ENCODE measurements at regions not wholly inside any gene's neighbourhood (a gene's known extent, or its start where the extent isn't known, plus 50 kb on each side); places are given as distances from the start of the nearest gene placed in this dataset.
"Not testable (repeated sequence)": the region's sequence is repeated elsewhere in the genome, so short reads cannot be mapped to it uniquely, and the experiment has no call there.

DNA sequence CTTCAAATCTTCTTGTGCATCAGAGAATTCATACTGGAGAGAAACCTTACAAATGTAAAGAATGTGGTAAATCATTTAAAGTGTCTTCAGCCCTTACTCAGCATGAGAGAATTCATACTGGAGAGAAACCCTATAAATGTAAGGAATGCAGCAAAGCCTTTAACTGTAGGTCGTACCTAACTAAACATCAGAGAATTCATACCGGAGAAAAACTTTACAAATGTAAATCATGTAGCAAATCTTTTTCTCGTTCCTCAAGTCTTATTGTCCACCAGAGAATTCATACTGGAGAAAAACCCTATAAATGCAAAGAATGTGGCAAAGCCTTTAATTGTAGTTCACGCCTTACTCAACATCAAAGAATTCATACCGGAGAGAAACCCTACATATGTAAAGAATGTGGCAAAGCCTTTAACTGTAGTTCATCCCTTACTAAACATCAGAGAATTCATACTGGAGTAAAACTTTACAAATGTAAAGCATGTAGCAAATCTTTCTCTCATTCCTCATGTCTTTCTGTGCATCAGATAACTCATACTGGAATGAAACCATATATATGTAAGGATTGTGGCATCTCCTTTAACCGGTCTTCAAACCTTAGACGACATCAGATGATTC is 118.5 kb upstream of the ZNF267 start:
- DNase-seq = no peak

DNA sequence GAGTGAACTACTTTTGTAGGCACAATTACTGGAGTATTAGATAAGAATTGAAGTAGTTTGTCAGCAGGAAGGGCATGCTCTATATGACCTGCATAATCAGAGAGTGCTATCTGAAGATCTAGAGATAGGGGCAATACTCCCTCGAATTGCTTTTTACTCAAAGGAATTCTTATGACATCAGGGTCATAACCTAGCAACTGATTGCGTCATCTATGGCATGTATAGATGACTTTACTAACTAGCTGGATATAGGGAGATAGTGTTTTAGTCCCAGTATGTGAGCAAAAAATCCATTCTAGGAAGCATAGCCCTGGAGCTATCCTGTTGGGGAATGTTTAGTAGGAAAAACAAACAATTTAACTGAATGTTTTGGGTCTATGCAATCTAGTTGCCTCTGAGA is 109.5 kb upstream of the ZNF267 start:
- no peak for DNase-seq

DNA sequence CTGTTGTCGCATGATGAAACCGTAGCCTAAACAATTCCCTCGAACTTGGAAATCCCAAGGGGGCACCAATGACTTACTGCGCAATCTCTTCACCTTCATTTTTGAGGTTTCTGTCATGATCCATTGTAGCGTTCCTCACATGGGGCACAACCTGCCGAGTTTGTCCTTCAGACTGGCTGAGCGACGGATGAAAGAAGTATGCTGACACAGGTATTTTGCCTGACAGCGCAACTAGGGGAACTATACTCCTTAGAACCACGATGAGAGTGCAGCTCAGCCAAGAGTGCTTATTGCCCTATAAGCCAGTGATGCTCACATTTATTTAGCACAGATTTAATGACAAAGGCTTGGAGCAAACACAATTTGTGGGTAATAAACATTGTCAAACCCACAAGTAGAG is 106.3 kb upstream of the ZNF267 start:
- no peak for DNase-seq

DNA sequence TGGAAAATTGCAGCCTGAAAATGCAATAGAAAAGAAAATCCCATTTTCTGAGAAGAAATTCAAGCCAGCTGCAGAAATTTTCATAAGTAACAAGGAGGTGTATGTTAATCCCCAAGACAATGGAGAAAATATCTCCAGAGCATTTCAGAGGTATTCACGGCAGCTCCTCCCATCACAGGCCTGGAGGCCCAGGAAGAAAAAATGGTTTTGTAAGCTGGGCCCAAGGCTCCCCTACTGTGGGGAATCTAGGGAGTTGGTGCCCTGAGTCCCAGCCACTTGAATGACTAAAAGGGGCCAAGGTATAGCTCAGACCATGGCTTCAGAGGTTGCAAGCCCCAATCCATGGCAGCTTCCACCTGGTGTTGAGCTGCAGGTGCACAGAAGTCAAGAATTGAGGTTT is 93.3 kb upstream of the ZNF267 start:
- DNase-seq = no peak

DNA sequence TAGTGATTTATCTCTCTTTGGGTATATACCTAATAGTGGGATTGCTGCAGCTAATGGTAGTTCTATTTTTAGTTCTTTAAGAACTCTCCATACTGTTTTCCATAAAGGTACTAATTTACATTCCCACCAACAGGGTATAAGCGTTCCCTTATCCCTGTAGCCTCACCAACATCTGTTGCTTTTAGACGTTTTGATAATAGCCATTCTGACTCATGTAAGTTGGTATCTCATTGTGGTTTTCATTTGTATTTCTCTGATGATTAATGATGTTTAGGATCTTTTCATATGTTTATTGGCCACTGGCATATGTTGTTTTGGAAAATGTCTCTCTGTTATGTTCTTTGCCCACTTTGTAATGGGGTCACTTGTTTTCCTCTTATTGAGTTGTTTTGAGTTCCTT is 88.5 kb upstream of the ZNF267 start:
- no peak for DNase-seq

DNA sequence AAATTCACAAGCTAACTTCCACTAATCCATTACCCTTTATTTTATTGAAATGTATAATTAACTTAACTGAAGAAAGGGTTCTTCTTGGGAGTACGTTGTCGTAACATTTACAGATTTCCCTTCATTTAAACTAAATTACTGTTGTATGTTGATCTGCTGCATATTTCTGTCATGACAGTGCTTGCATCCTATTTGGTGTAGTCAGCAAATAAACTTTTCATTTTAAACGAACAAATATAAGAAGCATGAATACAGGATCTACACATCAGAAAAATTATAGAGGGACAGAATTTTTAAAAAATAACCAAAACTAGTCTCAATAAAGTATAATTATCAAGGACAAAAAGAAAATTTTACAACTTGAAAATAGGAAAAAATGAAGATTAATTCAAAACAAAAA is 66.5 kb upstream of the ZNF267 start:
- no peak for DNase-seq

DNA sequence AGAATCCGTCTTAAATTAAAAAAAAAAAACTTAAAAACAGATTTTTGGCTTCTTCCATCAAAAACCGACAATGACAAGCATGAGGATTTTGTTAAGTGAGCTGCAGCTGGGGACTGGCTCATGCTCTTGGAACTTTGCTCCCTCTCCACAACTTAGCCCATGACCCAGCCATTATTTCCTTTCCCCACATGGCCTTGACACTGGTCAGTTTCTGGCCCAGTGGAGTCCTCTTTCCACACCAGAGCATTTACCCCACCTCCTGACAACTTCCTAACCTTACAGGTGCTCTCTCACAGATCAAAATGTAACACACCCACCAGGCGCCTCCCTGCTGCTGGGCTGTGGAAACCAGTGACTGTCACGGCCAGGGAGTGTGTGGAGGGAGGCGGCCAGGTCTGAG is 62.7 kb upstream of the ZNF267 start:
- no peak for DNase-seq

DNA sequence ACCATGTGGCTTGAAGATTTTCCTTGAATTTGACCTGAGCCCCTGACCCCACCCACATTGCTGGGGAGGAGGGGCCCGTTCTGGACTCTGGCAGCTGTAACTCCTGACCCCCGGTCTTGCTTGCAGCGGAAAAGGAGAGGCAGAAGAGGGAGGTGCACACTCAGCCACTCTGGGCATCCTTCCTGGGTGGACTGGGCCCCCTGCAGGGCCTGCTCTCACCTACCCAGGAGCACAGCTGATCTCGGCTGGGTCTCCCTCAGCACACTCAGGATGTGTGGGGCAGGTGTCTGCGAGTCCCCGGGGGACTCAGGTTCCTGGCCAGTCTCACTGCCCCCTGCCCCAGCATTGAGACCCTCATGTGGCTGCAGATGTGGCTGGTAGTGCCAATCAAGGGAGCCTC is 57.5 kb upstream of the ZNF267 start:
- not testable (repeated sequence) for DNase-seq

DNA sequence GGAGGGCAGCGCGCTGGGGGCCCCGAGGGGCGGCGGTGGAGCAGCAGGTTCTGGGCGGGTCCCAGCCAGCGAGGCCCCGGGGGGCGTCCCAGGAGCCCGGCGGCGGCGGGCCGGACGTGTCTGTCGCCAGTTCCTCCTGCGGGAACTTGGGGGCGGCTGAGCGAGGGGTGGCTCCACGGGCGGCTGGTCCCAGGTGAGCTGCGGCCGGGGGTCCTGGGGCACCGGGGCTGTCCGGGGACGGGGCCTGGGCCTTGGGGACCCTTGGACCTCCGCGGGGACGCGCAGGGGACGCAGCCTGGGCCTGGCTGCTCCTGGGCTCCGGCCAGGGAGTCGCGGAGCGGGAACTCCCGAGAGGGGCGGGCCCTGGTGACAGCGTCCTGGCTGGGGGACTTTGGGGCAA is 54.2 kb upstream of the ZNF267 start:
- no peak for DNase-seq

DNA sequence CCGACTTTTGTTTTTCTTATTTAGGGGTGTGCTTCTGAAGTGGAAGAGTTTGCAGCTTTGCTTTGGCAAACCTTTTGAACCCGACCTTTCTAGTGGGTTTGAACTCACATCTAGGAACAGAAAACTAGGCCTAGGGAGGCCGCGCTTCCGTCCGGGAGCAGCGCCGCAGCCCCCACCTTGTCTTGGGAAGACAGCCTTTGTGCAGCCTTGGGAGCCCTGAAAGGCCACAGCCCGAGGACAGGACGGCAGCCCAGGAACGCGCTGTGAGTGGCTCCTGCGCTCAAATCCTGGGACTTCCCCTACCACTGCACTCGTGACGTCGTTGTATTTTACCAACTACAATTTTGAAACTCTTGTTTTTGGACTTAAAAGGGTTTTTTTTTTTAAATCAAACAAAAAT is 53.7 kb upstream of the ZNF267 start:
- DNase-seq = no peak

Measured in DMS153 (cell line).